ENCODE measurements at regions not wholly inside any gene's neighbourhood (a gene's known extent, or its start where the extent isn't known, plus 50 kb on each side); places are given as distances from the start of the nearest gene placed in this dataset.

DNA sequence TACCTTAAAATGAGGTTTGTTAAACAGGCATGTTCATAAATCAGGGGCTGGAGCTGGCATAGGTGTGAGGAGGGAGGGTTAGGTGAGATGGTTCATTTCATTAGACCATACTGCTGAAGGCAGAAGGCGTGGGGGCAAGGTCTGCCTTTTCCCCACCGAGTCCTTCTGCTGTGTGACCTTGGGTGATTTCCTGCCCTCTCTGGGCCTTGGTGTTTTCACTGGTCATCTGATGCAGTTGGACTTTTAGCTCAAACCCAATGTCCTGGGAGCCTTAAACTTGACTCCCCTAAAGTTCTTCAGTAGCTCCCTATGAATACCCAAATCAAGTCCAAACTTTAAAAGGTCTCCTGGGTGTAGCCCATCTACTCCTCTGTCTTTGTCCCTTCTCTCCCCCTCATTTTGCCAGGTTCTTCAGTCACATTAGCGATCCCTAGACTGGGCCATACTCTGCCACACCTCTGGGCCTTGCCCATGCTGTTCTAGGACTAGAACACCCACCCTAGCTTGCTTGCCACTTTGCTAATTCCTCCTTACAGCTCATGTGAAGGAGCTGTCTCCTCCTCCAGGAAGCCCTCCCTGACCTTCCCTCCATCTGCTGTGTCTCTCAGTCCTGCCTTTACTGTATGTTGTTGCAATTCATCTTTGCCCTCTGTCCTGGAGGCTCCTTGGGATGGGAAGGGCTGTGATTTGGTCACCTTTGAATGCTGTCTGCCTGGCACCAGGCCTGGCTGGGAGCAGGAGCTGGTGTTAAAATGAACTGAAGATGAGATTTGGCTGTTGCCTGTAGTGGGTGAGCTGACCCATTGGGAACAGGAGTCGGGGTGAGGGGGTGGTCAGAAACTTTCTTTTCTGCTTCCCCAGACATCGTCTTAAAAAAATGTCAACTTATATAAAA is 85.4 kb upstream of the HS6ST1 start:
- no peak for DNase-seq

DNA sequence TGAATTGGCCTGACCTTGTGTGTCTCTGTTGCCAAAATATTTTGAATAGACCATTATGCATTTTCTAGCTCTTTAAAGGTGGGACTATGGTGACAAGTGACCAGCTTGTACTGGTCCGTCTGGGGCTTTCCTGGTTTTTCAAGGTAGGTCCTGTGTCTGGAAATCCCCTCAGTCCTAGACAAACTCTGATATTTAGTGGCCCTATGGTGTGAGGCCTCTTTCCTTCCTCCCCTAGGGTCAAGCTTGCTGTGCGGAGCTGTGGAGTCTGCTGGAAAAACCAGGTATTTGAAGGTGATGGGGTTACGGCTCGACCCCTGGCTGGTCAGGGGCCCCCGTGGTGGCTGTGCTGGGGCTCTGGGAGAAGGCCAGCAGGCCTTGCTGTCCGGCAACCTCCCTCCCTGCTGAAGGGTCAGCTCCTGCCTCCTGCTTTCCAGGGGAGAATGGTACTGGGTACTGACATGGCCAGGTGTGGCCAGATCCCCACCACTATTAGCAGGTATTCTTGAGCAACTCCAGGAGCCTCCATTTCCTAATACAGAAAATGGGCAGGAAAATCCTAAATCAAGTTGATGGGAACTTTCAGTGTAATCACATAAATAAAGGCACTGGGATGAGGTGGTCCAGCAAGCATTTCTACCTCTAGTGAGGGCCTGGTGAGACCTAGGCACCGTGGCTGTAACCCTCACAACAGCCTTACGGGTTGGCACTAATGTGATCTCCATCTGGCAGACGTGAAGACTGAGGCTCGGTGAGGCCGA is 86.2 kb upstream of the HS6ST1 start:
- no peak for DNase-seq

DNA sequence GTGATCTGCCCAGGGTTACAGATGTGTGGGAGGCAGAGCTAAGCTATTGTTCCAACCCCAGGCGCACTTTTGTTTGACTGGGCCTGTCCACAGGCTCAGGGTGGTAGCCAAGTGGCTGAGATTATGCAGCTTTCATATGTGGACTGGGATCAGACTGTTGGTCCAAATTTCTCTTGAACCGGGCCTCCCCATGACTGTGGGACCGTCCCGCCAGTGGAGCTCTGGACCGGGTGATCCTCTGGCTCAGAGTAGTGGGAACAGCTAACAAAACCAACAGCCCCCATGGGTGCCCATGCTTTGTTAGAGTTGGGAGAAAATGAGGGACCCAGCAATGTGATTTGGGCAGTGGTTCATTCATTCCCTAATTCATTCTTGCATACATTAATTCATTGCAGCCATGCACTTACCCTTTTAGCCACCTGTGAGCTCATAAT is 86.8 kb upstream of the HS6ST1 start:
- DNase-seq, result no peak

DNA sequence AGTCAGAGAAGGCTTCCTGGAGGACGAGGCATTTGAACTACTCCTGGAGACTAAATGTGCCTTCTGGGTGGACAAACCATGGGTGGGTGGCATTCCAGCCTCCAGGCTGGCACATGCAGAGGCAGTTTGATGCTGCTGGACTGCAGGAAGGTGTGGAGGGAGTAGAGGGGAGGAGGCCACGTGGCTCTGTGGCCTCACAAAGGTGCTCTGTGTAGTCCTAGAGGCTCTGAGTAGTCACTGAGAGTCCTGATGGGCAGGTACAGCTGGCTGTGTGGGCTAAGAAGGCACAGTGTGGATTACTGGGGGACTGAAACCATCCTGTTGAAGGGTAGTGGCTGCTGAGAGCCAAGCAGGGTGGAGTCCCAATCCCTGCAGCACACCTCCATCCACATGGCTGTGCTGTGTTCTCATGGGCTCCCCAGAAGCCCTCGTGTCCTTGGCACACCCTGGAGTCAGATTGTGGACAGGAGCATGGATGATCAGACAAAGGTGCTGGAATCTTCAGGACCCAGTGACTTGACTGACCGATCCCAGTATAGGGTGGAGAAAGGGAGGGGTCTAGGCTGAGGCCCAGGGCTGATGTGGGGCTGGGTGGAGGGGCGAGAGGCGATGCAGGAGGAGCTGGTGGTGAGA is 87.4 kb upstream of the HS6ST1 start:
- DNase-seq, result no peak

DNA sequence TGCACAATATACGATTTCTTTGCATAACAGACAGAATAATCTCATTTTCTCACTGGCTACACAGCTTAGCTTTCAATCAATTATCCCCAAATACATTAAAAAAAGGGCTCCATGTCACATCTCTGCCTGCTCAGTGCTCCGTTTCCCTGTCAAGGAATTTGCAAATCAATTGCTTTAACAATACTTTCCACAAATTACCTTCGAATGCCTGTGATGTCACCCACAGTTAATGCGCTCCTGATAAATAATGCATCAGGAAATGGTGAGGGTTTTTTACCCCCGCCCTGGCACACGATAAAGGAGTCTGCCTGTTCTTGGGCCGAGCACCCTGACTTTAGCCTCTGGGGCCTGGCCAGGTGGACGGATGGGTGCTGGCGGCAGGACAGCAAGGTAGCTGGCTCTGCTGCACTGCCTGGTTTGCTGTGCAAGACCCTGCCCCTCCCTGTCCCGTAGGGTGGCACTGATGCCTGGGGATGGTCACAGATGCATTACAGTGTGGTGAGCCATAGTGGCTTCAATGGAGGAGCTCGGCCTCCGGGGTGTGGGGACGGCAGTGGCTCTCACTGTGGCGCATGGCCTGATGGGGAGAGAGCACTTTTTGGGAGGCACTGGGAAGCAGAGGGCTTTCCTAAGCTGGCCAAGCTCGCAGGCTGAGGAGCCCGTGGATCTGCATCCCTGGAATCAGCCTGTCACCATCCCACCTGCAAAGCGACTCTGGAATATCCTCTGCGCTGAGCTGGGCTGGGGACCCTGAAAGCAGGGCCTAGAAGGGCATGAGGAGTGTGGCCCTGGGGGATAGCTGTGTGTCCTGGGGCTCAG is 88.3 kb upstream of the HS6ST1 start:
- no peak for DNase-seq

DNA sequence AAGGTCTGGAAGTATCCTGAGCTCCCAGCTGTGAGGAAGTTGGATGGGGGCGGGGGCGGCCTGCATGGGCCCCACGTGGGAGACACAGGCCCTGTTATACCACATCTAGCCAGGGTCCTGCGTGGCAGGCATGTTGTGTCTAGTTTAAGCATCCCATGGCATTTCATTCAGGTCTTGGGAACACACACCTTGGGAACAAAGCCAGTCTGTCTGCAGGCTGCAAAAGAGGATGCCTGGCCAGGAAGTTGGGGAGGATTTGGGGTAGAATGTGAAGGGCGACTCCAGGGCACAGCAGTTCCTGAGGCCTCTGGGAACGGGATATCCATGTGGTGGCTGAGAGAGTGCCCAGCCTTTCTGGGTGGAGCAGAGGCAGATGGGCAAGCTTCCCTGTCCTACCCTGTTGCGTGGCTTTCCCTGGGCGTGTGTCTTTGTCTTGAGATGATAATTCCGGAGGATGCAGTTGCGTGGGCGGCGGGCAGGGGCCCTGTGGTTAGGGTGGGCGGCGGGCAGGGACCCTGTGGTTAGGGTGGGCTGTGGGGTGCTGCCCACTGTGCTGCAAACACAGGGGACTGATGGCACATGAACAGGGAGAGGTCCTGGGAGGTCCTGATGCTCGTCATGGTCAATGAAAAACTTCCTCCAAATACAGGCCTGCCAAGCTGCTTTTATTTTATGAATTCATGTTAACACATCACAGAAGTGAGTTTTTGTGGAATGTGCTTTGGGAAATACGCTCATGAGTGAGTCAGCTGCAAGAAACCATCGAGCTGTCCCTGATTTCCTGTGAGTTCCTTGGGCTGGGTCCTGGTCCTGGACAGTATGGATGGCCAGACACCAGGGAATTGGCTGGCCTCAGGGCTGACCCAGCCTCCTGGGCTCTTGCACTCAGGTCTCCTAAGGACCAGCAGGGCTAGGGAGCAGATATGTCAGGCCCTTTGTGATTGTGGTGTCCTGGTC is 90.0 kb upstream of the HS6ST1 start:
- no peak for DNase-seq

DNA sequence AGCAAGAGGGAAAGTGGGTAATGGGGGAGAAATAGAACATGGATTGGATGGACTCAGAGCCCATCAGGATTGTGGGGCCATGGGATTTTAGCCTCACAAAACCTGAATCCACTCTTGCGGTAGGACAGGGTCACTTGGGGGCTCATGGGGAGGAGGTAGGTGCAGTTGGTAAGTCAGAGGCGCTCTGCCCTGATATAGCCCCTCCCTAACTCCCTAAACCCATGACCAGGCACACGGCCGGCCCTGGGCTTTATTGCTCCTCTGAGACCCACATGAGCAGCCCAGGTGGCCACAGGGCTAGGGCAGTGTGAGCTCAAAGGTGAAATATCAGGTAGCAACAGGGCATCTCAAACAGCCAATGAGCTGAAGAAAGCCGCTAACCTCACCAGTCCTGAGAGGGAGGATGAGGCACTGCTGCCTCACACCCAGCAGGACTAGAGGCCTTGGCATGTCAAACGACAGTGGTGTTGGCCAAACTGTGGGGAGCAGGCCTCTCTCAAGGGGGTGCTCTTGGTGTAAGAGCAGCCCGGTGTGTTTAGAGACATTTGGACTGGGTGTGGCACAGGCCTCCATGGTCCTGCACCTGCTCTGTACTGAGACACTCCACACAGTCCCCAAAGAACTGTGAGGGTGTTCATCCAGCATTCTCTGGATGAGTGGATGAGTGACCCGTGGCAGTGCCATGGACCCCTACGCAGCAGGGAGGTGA is 90.8 kb upstream of the HS6ST1 start:
- DNase-seq, result no peak

DNA sequence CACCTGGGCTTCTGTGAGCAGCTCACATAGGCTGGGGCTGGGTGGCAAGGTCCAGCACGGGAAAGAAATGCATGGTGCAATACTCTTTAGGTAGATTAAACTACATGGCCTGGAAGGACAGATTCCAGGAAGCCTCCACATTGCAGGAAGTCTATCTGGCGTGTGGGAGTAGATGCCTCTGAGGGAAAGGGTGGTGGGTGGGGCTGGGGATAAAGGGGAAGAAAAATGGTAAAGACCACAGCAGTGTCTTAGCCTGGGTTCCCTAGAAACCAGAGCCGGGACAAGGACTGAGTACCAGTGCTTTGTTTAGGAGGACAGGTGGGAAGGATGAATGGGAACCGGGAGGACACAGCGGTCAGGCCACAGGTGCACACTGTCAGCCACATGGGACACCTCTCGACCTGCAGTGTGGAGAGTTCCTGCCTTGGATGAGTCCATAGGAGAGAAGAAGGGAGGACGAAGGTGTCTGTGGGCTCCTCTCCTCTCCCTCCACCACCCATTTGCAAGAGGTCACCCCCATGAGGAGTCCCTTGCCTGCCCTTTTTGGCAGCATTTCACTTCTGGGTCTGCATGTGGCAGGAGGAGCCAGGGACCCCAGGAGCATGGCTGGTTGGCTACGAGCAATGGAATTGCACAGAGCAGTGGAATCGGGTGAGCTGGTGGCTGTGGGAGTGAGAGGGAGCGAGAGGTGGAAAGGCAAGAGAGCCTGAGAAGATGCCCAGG is 91.5 kb upstream of the HS6ST1 start:
- DNase-seq, result no peak

DNA sequence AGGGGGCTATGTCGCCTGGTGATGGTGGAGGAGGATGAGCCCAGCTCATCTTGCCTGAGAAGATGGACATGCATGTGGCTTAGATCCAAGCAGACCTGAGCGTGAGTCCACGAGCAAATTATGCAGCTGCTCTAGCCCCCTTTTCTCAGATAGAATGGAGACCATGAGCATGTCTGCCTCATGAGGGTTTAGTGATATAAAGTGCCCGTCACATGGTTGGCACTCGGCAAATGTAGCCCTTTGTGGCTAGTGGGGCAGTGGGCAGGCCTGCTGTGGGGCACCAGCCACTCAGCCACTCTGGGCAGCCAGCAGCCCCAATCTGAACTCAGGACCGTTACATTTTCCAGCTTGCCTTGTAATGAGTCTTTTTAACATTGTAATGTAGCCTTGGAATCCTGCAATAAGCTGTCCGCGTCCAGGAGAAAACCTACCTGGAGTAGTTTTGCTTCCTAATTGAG is 92.1 kb upstream of the HS6ST1 start:
- no peak for DNase-seq

DNA sequence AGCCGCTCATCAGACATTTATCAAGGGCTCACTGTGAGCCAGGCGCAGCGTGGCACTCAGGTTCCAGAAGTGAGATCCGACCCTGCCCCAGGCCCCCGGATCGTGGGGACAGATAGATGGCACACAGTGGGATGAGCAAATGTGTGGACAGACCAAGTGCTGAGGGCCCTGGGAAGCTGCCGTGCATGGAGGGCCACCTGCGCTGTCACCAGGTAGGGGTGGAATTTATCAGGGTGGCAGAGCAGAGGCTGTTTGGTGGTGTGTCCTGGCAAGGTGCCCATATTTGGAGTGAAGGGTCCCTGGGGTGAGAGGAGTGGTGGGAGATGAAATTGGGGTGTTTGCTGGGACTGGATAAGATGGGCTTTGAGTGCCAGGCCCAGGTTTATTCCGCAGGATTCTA is 92.8 kb upstream of the HS6ST1 start:
- DNase-seq, result no peak

DNA sequence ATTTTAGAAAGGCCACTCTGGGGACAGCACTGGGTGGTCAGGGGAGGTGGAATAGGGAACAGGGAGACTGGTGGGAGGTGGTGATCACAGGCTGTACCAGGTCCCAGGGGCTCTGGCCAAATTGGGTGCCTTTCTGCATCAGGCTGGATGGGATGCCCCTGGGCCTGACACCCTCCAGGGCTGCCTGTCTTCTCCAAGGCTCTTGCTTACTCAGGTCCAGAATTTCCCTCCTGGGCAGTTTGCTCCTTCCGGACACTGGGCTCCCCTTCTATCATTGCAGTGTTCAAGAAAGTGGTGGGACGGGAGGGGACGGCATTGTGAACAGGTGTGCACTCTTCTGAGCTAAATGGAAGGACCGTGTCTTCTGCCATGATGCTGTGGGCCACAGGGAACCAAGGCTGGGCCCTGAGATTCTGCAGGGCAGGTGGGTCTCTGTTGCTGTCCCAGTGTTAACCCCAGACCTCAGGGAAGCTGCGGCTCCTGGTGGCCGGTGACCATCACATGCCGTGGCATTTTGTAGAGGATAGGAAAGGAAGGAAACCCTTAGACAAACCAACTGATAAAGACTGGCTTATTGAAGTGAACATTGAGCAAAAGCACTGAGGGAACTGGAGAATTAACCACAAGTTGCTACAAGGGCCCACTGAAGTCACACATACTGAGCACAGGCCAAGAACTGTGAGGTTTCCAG is 93.7 kb upstream of the HS6ST1 start:
- DNase-seq, result no peak

DNA sequence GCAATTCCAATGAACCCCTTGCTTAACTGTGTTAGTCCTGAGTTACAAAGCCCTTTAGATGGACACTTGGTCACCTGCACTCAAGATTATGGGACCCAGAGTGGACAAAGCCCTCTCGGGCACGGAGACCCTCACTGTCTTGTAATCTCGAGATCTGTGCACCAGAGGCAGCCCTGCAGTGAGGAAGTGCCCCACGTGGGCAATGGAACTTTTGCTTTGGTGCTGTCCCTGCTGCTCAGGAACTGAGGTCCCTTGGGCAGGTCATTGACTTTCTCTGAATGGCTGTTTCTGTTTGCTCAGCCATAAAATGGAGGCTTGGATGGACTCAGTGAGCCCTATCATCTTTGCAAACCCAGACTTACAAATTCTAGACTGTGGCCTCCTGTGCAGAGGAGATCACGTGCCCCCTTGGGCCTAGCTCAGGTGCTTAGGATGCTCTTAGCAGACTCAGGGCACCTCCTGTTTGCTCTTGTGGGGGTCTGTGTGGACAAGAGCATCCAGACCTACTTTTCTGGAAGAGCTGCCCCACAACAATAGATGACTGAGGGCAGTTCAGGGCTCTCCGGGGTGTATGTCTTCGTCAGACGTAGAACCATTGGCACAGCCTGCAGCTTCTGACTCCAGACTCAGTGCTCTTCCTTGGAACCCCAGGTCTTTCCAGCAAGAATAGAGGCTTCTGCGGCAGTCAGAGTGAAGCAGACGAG is 94.5 kb upstream of the HS6ST1 start:
- DNase-seq, result no peak

DNA sequence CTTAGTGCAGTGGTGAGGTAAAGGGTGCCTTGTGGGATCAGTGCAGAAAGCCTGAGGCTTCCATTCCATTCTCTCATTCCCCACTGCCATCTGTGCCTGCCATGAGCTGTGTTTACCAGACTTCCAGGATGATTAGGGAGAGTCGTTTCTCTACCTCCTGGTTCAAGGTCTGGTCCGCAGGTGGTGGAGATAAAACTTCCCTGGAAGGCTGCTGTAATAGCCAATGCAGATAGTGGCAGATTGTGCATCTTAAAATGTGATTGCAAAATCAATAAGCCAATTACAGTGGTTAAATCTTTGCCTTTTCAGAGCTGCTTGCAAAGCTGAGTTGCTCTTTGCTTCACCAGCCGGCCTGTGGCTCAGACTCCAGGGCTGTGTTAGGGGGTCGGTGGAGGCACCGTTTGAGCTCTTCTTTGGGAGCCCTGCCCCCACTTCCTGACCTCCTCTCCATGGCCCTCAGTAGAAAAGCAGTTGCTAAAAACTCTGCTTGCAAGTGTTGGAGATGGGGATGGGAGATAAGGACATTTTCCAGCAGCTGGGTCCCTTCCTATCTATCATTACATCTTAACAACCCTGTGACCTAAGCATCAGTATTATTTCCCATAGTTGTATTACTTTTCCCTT is 95.2 kb upstream of the HS6ST1 start:
- no peak for DNase-seq

DNA sequence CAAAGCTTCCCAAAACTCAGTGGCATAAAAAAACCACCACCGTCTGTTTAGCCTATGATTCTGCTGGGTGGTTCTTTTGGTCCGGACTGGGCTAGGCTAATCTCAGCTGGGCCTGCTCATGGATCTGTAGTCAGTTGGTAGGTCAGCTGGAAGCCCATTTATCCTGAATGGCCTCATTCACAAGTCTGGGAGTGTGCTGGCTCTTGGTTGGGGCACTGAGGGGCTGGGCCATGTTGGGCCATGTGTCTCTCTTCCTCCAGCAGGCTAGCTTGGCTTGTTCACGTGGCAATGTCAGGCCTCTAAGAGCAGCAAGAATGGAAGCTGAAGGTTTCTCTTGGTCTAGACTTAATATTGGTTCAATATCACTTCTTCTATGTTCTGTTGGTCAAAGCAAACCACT is 95.7 kb upstream of the HS6ST1 start:
- no peak for DNase-seq

DNA sequence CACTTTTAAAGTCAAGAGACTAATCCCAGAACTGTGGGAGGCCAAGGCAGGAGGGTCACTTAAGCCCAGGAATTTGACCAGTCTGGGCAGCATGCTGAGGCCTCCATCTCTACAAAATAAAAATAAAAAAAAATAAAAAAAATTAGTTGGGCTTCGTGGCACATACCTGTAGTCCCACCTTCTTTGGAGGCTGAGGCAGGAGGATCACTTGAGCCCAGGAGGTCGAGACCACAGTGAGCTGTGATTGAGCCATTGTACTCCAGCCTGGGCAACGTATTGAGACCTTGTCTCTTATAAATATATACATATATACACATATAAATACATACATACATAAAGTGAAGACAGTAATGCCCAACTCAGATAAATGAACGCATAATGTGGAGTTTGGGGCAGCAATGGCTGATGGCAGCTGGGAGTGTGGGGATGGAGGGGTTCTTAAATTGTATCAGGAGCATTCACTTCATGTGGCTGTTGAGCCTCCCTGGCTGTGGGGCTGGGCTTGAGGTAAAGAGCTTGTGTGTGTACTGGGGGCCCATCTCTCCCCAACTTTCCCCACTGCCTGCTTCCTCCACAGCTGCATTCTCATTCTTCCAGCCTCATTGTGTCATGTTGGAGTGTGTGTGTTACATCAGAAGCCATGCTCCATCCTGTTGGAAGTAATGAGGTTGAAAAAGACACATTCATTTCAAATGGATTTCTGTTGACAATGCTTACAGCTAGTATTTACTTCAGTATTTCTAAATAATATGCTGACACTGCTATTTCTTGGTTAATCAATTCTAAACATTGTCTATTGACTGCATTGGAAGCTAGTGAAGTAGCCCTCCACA is 96.5 kb upstream of the HS6ST1 start:
- DNase-seq, result no peak

DNA sequence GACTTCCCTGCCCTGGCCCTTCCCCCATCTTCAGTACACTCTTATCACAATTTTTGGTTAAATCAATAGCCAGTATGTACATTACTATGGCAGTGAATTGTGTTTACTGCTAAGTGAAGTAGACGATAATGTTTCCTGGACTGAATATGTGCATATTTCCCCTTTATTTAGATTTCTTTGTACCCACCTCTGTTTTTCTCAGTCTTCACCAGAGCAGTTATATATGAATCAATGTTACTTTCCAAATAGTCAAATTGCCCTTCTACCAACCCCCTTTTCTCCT is 97.1 kb upstream of the HS6ST1 start:
- no peak for DNase-seq

DNA sequence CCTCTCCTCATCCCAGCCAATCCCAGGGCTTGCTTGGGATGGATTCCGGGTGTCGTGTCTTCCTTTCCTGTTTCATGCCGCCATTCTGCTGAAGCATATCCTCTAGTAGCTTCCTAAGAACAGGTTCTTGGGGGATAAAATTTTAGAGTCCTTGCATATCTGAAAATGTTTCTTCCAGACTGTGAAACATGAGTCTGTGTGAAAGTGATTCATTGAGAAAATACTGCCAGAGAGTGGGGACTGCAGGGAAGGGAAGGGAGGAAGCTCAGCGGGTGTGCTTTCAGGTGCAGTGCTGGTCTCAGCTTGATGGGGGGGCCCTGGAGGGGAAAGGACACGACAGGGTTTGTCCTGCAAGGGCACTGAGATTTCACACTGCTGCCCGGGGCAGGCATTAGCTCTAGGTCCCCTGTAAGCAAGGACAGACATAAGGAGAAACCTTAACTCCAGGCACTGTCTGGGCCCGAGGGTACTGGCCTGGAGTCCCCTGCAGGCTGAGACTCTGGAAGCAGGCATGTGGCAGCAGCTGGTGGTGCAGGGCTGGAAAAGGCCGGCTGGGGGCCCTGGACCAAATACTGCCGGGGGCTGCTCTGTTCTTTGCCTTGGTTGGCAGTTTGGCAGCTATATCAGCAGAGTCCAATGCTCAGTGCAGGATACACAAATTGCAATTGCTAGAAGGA is 97.6 kb upstream of the HS6ST1 start:
- DNase-seq, result no peak

Data from CD4-positive, alpha-beta T cell treated with Interleukin-12 subunit alpha and Interleukin-12 subunit beta, for 1 hour (primary cell).